SW480 (cell line): ENCODE measurements at regions not wholly inside any gene's neighbourhood (a gene's known extent, or its start where the extent isn't known, plus 50 kb on each side); places are given as distances from the start of the nearest gene placed in this dataset.
"Not testable (repeated sequence)": the region's sequence is repeated elsewhere in the genome, so short reads cannot be mapped to it uniquely, and the experiment has no call there.

Experiments
- DNase-seq: peaks from one replicate; pipeline ENCODE4 v3.0.0-alpha.2; 2016; ENCODE audit warnings: low spot score

- DNase-seq: no peak
Measured at GRCh38 chr5:68067976-68068603, 147.5 kb upstream of the PIK3R1 start.

- no peak for DNase-seq
Measured at GRCh38 chr5:68067291-68067690, 148.3 kb upstream of the PIK3R1 start.

GRCh38 chr5:68066277-68066955, 149.1 kb upstream of the PIK3R1 start:
- DNase-seq: no peak

- DNase-seq: not testable (repeated sequence)
Measured at GRCh38 chr5:68065321-68065720, 150.2 kb upstream of the PIK3R1 start.

- no peak for DNase-seq
Measured at GRCh38 chr5:68060382-68060781, 155.2 kb upstream of the PIK3R1 start.

GRCh38 chr5:68057191-68057590, 158.4 kb upstream of the PIK3R1 start:
- DNase-seq: no peak

GRCh38 chr5:68055686-68056085, 159.9 kb upstream of the PIK3R1 start:
- no peak for DNase-seq

- no peak for DNase-seq
Measured at GRCh38 chr5:68054638-68055037, 160.9 kb upstream of the PIK3R1 start.

- DNase-seq: no peak
Measured at GRCh38 chr5:68053202-68053601, 162.4 kb upstream of the PIK3R1 start.

- no peak for DNase-seq
Measured at GRCh38 chr5:68049053-68049713, 166.4 kb upstream of the PIK3R1 start.

- DNase-seq: no peak
Measured at GRCh38 chr5:68048516-68048915, 167.0 kb upstream of the PIK3R1 start.

GRCh38 chr5:68048054-68048453, 167.5 kb upstream of the PIK3R1 start:
- DNase-seq: not testable (repeated sequence)

GRCh38 chr5:68047035-68047434, 168.5 kb upstream of the PIK3R1 start:
- no peak for DNase-seq

- DNase-seq: peak; percentile 42
Measured at GRCh38 chr5:68046445-68046844, 169.1 kb upstream of the PIK3R1 start.

- no peak for DNase-seq
Measured at GRCh38 chr5:68041293-68041692, 174.3 kb upstream of the PIK3R1 start.

- no peak for DNase-seq
Measured at GRCh38 chr5:68037546-68037945, 178.0 kb upstream of the PIK3R1 start.

GRCh38 chr5:68033961-68034571, 181.5 kb upstream of the PIK3R1 start:
- DNase-seq: no peak

GRCh38 chr5:68033029-68033428, 182.5 kb upstream of the PIK3R1 start:
- no peak for DNase-seq

GRCh38 chr5:68032216-68032762, 183.3 kb upstream of the PIK3R1 start:
- no peak for DNase-seq

GRCh38 chr5:68028131-68028727, 187.3 kb upstream of the PIK3R1 start:
- no peak for DNase-seq

- DNase-seq: no peak
Measured at GRCh38 chr5:68027519-68027918, 188.0 kb upstream of the PIK3R1 start.
